ENCODE measurements at regions not wholly inside any gene's neighbourhood (a gene's known extent, or its start where the extent isn't known, plus 50 kb on each side); places are given as distances from the start of the nearest gene placed in this dataset.

GRCh38 chr4:135192751-135193535 is 991.4 kb upstream of the PABPC4L start:
- H3K36me3 ChIP-seq (ENCODE audit: insufficient read depth): no peaks in the 10 kb centered on the region
- H3K4me3 ChIP-seq (IDR thresholded peaks at IDR 0.05; ENCODE audit: insufficient read depth, low read depth, low read length): no peak overlapping the region
- H3K4me2 ChIP-seq: no peak overlapping the region
- no peaks in the 10 kb centered on the region for H3K27me3 ChIP-seq (ENCODE audit: insufficient read depth, low read depth)
- H2AFZ ChIP-seq (ENCODE audit: low read depth): no peak overlapping the region
- no peak overlapping the region for H3K9ac ChIP-seq
- no peaks in the 10 kb centered on the region for H3K4me1 ChIP-seq (ENCODE audit: low read depth, poor library complexity, severe bottlenecking)
- TF ChIP-seq, protein P1, sequence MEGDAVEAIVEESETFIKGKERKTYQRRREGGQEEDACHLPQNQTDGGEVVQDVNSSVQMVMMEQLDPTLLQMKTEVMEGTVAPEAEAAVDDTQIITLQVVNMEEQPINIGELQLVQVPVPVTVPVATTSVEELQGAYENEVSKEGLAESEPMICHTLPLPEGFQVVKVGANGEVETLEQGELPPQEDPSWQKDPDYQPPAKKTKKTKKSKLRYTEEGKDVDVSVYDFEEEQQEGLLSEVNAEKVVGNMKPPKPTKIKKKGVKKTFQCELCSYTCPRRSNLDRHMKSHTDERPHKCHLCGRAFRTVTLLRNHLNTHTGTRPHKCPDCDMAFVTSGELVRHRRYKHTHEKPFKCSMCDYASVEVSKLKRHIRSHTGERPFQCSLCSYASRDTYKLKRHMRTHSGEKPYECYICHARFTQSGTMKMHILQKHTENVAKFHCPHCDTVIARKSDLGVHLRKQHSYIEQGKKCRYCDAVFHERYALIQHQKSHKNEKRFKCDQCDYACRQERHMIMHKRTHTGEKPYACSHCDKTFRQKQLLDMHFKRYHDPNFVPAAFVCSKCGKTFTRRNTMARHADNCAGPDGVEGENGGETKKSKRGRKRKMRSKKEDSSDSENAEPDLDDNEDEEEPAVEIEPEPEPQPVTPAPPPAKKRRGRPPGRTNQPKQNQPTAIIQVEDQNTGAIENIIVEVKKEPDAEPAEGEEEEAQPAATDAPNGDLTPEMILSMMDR (conservative IDR thresholded peaks at IDR 0.05; ENCODE audit: low read depth, low read length): no peak
- H3K79me2 ChIP-seq (ENCODE audit: insufficient read depth, low read depth): no peaks in the 10 kb centered on the region
- no peaks in the 10 kb centered on the region for H4K20me1 ChIP-seq (ENCODE audit: insufficient read depth)
- no peak overlapping the region for H3K27ac ChIP-seq

DNA sequence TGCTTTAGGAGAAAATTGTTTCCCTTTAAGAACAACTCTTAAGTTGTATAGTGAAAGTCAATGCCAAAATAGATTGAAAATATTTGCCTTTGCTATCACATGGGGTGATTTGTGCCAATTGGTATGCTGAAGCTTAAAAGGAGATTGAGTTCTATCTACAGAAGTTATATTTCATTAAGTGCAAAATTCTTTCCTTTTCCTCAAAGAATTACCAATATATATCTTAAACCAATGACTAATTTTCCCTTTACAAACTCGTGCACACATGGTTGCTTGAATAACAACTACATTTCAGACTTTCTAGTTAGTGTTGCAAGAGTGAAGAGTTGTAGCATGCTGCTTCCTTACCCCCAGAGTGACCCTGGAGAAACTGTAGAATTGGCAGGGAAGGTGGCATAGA is 990.0 kb upstream of the PABPC4L start:
- Histone ChIP-seq H4K20me1 (ENCODE audit: insufficient read depth) (no peaks in the 10 kb centered on the region), H2AFZ (ENCODE audit: low read depth) (no peak overlapping the region), H3K36me3 (ENCODE audit: insufficient read depth) (no peaks in the 10 kb centered on the region), H3K4me1 (ENCODE audit: low read depth, poor library complexity, severe bottlenecking) (no peaks in the 10 kb centered on the region), H3K9ac (no peak overlapping the region), H3K27me3 (ENCODE audit: insufficient read depth, low read depth) (no peaks in the 10 kb centered on the region), H3K4me3 (IDR thresholded peaks at IDR 0.05; ENCODE audit: insufficient read depth, low read depth, low read length) (no peak overlapping the region), H3K4me2 (no peak overlapping the region), H3K27ac (no peak overlapping the region), H3K79me2 (ENCODE audit: insufficient read depth, low read depth) (no peaks in the 10 kb centered on the region)
- TF ChIP-seq, protein P1 (conservative IDR thresholded peaks at IDR 0.05; ENCODE audit: low read depth, low read length): no peak

GRCh38 chr4:135186002-135186401 is 984.4 kb upstream of the PABPC4L start:
- H3K9ac ChIP-seq: no peak overlapping the region
- TF ChIP-seq, protein P1 (conservative IDR thresholded peaks at IDR 0.05; ENCODE audit: low read depth, low read length): no peak
- no peaks in the 10 kb centered on the region for H3K79me2 ChIP-seq (ENCODE audit: insufficient read depth, low read depth)
- no peaks in the 10 kb centered on the region for H3K27me3 ChIP-seq (ENCODE audit: insufficient read depth, low read depth)
- no peaks in the 10 kb centered on the region for H4K20me1 ChIP-seq (ENCODE audit: insufficient read depth)
- H3K4me2 ChIP-seq: no peak overlapping the region
- no peaks in the 10 kb centered on the region for H3K4me1 ChIP-seq (ENCODE audit: low read depth, poor library complexity, severe bottlenecking)
- no peak overlapping the region for H3K4me3 ChIP-seq (IDR thresholded peaks at IDR 0.05; ENCODE audit: insufficient read depth, low read depth, low read length)
- H3K36me3 ChIP-seq (ENCODE audit: insufficient read depth): no peaks in the 10 kb centered on the region
- H2AFZ ChIP-seq (ENCODE audit: low read depth): no peak overlapping the region
- no peak overlapping the region for H3K27ac ChIP-seq

GRCh38 chr4:135185256-135185655 is 983.7 kb upstream of the PABPC4L start:
- H3K4me3 ChIP-seq (IDR thresholded peaks at IDR 0.05; ENCODE audit: insufficient read depth, low read depth, low read length): no peak overlapping the region
- no peak overlapping the region for H3K27ac ChIP-seq
- H2AFZ ChIP-seq (ENCODE audit: low read depth): no peak overlapping the region

More at GRCh38 chr4:135185256-135185655, 983.7 kb upstream of the PABPC4L start:
- Histone ChIP-seq H3K27me3 (ENCODE audit: insufficient read depth, low read depth) (no peaks in the 10 kb centered on the region), H3K4me2 (no peak overlapping the region), H4K20me1 (ENCODE audit: insufficient read depth) (no peaks in the 10 kb centered on the region), H3K79me2 (ENCODE audit: insufficient read depth, low read depth) (no peaks in the 10 kb centered on the region), H3K4me1 (ENCODE audit: low read depth, poor library complexity, severe bottlenecking) (no peaks in the 10 kb centered on the region), H3K36me3 (ENCODE audit: insufficient read depth) (no peaks in the 10 kb centered on the region), H3K9ac (no peak overlapping the region)
- TF ChIP-seq, protein P1 (conservative IDR thresholded peaks at IDR 0.05; ENCODE audit: low read depth, low read length): no peak
